H1 (cell line): ENCODE measurements at regions not wholly inside any gene's neighbourhood (a gene's known extent, or its start where the extent isn't known, plus 50 kb on each side); places are given as distances from the start of the nearest gene placed in this dataset.

Experiments used
- CTCF ChIA-PET: fragments of 300-600 bp; sonication (Branson Sonifier 250); formaldehyde crosslinking; loops from one replicate; lab custom pipeline; 2021; ENCODE audit not compliant: partially characterized antibody; lab: Charles Lee
- POLR2A ChIA-PET: fragments of 300-600 bp; sonication (Branson Sonifier 250); formaldehyde crosslinking; loops from one replicate; lab custom pipeline; 2021; ENCODE audit warnings: inconsistent platforms; ENCODE audit not compliant: partially characterized antibody; lab: Charles Lee
- DNase-seq, 2 experiments: peaks; one replicate each; pipeline versions ENCODE4 v3.0.0 to v3.0.0-alpha.2; 2010 to 2022; ENCODE audit warnings: low spot score in 2 of 2, low read depth in 1 of 2, mixed read lengths in 1 of 2
- FAIRE-seq: peaks from 2 replicates; lab custom pipeline; 2011; peaks lifted over from hg19 to GRCh38; lab: Jason Lieb, UNC
- H2AFZ ChIP-seq: 2 replicates; pipeline ENCODE4 v1.8.1; 2012; ENCODE audit warnings: low read length, inconsistent platforms
- H2AK5ac ChIP-seq: 2 replicates; pipeline ENCODE4 v1.6.1; 2013; ENCODE audit warnings: low read depth, low read length
- H2BK120ac ChIP-seq: replicated peaks from 2 replicates; pipeline ENCODE3; 2013; ENCODE audit warnings: low read depth, low read length, inconsistent platforms
- H2BK12ac ChIP-seq: 2 replicates; pipeline ENCODE4 v1.6.1; 2013; ENCODE audit warnings: low read depth, low read length
- H2BK15ac ChIP-seq: 2 replicates; pipeline ENCODE4 v1.6.1; 2013; ENCODE audit warnings: low read length
- H2BK20ac ChIP-seq: 2 replicates; pipeline ENCODE4 v1.6.1; 2013; ENCODE audit warnings: low read length
- H2BK5ac ChIP-seq: 2 replicates; pipeline ENCODE4 v1.6.1; 2013; ENCODE audit warnings: low read depth, low read length
- H3K14ac ChIP-seq: 2 replicates; pipeline ENCODE4 v1.6.1; 2013; ENCODE audit warnings: inconsistent platforms; ENCODE audit not compliant: insufficient read length
- H3K18ac ChIP-seq: 2 replicates; pipeline ENCODE4 v1.6.1; 2013; ENCODE audit warnings: low read length; ENCODE audit errors: extremely low read depth
- H3K23ac ChIP-seq: 2 replicates; pipeline ENCODE4 v1.6.1; 2013; ENCODE audit warnings: inconsistent platforms; ENCODE audit not compliant: insufficient read length
- H3K23me2 ChIP-seq: 2 replicates; pipeline ENCODE4 v1.6.1; 2013; ENCODE audit warnings: low read depth, low read length
- H3K27ac ChIP-seq: 2 replicates; pipeline ENCODE4 v1.6.1; 2011; ENCODE audit warnings: low read depth, low read length, inconsistent platforms
- H3K27me3 ChIP-seq, 4 experiments: replicated peaks in 1 of 4; 1 replicate in 1 of 4; 2 replicates in 3 of 4; pipeline versions ENCODE4 v1.6.1 to v1.8.1; 2011 to 2013; ENCODE audit warnings: low read length in 3 of 4, mild to moderate bottlenecking in 3 of 4, inconsistent platforms in 2 of 4, mixed read lengths in 2 of 4, moderate library complexity in 1 of 4; ENCODE audit not compliant: control insufficient read depth in 3 of 4, insufficient read depth in 3 of 4; ENCODE audit errors: extremely low read depth in 1 of 4
- H3K36me3 ChIP-seq, 4 experiments: 2 replicates each; pipeline versions ENCODE4 v1.6.1 to v1.8.1; 2011 to 2013; ENCODE audit warnings: mild to moderate bottlenecking in 4 of 4, low read length in 3 of 4, moderate library complexity in 2 of 4, control low read depth in 1 of 4, inconsistent platforms in 1 of 4; ENCODE audit not compliant: insufficient read depth in 4 of 4, control insufficient read depth in 2 of 4
- H3K4ac ChIP-seq: replicated peaks from 2 replicates; pipeline ENCODE3; 2013; ENCODE audit warnings: low read length, low read depth, mixed read lengths, inconsistent platforms; ENCODE audit not compliant: insufficient read length
- H3K4me1 ChIP-seq, 4 experiments: replicated peaks in 1 of 4; 1 replicate in 1 of 4; 2 replicates in 3 of 4; pipeline versions ENCODE4 v1.6.1 to v1.8.1; 2011 to 2013; ENCODE audit warnings: low read length in 3 of 4, inconsistent platforms in 2 of 4, mixed read lengths in 1 of 4; ENCODE audit not compliant: insufficient read depth in 4 of 4, control insufficient read depth in 3 of 4
- H3K4me2 ChIP-seq, 2 experiments: 2 replicates each; pipeline versions ENCODE4 v1.6.1 to v1.8.1; 2011 to 2013; ENCODE audit warnings: low read depth in 2 of 2, low read length in 2 of 2, control low read depth in 1 of 2, inconsistent platforms in 1 of 2, mild to moderate bottlenecking in 1 of 2; ENCODE audit not compliant: insufficient read depth in 1 of 2
- H3K4me3 ChIP-seq, 4 experiments: fragments of 200-600, 300-600 bp in 1 of 4; sonication (generic), shearing (Covaris generic), sonication (Bioruptor Twin) in 1 of 4; 2 replicates each; pipeline versions ENCODE4 v1.5.1 to v1.8.1; 2011 to 2016; ENCODE audit warnings: low read length in 4 of 4, low read depth in 3 of 4, control low read depth in 2 of 4, inconsistent platforms in 2 of 4, mild to moderate bottlenecking in 2 of 4, mixed read lengths in 1 of 4, moderate library complexity in 1 of 4; ENCODE audit not compliant: insufficient read depth in 2 of 4; ENCODE audit errors: extremely low read depth in 1 of 4
- H3K56ac ChIP-seq: replicated peaks from 2 replicates; pipeline ENCODE3; 2013; ENCODE audit warnings: low read depth, mild to moderate bottlenecking, mixed read lengths, low read length, inconsistent platforms; ENCODE audit not compliant: insufficient read length
- H3K79me1 ChIP-seq: 2 replicates; pipeline ENCODE4 v1.6.1; 2013; ENCODE audit warnings: low read depth, low read length, control low read depth
- H3K79me2 ChIP-seq, 2 experiments: 2 replicates each; pipeline versions ENCODE4 v1.6.1 to v1.8.1; 2012 to 2013; ENCODE audit warnings: low read length in 2 of 2, mild to moderate bottlenecking in 2 of 2, inconsistent platforms in 1 of 2; ENCODE audit not compliant: insufficient read depth in 2 of 2, control insufficient read depth in 1 of 2
- H3K9ac ChIP-seq, 4 experiments: replicated peaks in 1 of 4; 1 replicate in 1 of 4; 2 replicates in 3 of 4; pipeline versions ENCODE4 v1.6.1 to v1.8.1; 2011 to 2013; ENCODE audit warnings: low read depth in 3 of 4, low read length in 3 of 4, control low read depth in 2 of 4, mild to moderate bottlenecking in 2 of 4, moderate library complexity in 2 of 4, inconsistent platforms in 1 of 4; ENCODE audit errors: extremely low read depth in 1 of 4
- H3K9me3 ChIP-seq, 2 experiments: 2 replicates each; pipeline versions ENCODE4 v1.6.1 to v1.8.1; 2012 to 2013; ENCODE audit warnings: mild to moderate bottlenecking in 2 of 2, moderate library complexity in 2 of 2, control low read depth in 1 of 2, inconsistent platforms in 1 of 2, low read depth in 1 of 2, low read length in 1 of 2, mixed read lengths in 1 of 2; ENCODE audit not compliant: insufficient read depth in 2 of 2
- H4K20me1 ChIP-seq, 2 experiments: replicated peaks in 1 of 2; 2 replicates each; pipeline versions ENCODE3 to v1.8.1; 2011 to 2013; ENCODE audit warnings: inconsistent platforms in 2 of 2, low read length in 2 of 2, mild to moderate bottlenecking in 1 of 2; ENCODE audit not compliant: insufficient read depth in 2 of 2, control insufficient read depth in 1 of 2
- H4K5ac ChIP-seq: 2 replicates; pipeline ENCODE4 v1.6.1; 2013; ENCODE audit warnings: low read length, low read depth, mixed read lengths, inconsistent platforms; ENCODE audit not compliant: insufficient read length
- H4K8ac ChIP-seq: 2 replicates; pipeline ENCODE4 v1.8.0; 2013; ENCODE audit warnings: mild to moderate bottlenecking, moderate library complexity, low read length, inconsistent platforms; ENCODE audit not compliant: insufficient read depth; ENCODE audit errors: extremely low read depth
- H4K91ac ChIP-seq: replicated peaks from 2 replicates; pipeline ENCODE3; 2013; ENCODE audit warnings: low read length, mixed read lengths, inconsistent platforms; ENCODE audit not compliant: insufficient read length
- ATF3 ChIP-seq: IDR thresholded peaks from 2 replicates; pipeline ENCODE4 v1.6.1; 2011; ENCODE audit warnings: low read depth, mild to moderate bottlenecking, low read length; ENCODE audit not compliant: insufficient read depth
- CBX5 ChIP-seq: fragments of 300-800, 300-1000 bp; sonication (generic); IDR thresholded peaks from 2 replicates; pipeline ENCODE4 v1.7.1; 2016; ENCODE audit warnings: antibody characterized with exemption, low read length, low read depth
- CREB1 ChIP-seq: IDR thresholded peaks from 2 replicates; pipeline ENCODE4 v1.6.1; 2012; ENCODE audit warnings: inconsistent platforms
- EP300 ChIP-seq, 2 experiments: IDR thresholded peaks; 1 replicate in 1 of 2; 2 replicates in 1 of 2; pipeline ENCODE4 v1.6.1; 2011 to 2012; ENCODE audit warnings: low read depth in 2 of 2, low read length in 2 of 2, mild to moderate bottlenecking in 2 of 2, borderline replicate concordance in 1 of 2, inconsistent platforms in 1 of 2, moderate library complexity in 1 of 2
- KDM5A ChIP-seq: fragments of 200-600 bp; IDR thresholded peaks from 2 replicates; pipeline ENCODE4 v1.7.1; 2012; ENCODE audit warnings: mild to moderate bottlenecking, low read length, inconsistent platforms, mixed read lengths
- PHF8 ChIP-seq: fragments of 200-600 bp; sonication (generic); conservative IDR thresholded peaks from 2 replicates; pipeline ENCODE4 v1.7.1; 2012; ENCODE audit warnings: low read depth, mild to moderate bottlenecking, inconsistent platforms, low read length, moderate library complexity
- WGBS, 2 experiments: shearing (Covaris generic) in 1 of 2; methylation state at CpG; one replicate each; pipeline versions ENCODE4 v1.1.6 to v1.1.7; 2013 to 2015; ENCODE audit warnings: low lambda C conversion rate in 2 of 2, mixed read lengths in 2 of 2, inconsistent platforms in 1 of 2, low coverage in 1 of 2, missing lambda C conversion rate in 1 of 2; ENCODE audit not compliant: insufficient replicate concordance in 2 of 2, insufficient coverage in 1 of 2, insufficient read length in 1 of 2; ENCODE audit errors: extremely low coverage in 1 of 2, missing lambda C conversion rate in 1 of 2; 5-methylcytosine and 5-hydroxymethylcytosine counted together

GRCh38 chr15:85852969-85853368 lies 58.2 kb upstream of the KLHL25 start:
- Histone ChIP-seq H2BK15ac (no peak overlapping the region), H4K20me1 (no peaks in the 10 kb centered on the region), H3K9ac (no peak overlapping the region), H4K5ac (no peak overlapping the region), H2AK5ac (no peak overlapping the region), H3K27me3 (no peaks in the 10 kb centered on the region), H3K9me3 (no peaks in the 10 kb centered on the region), H3K14ac (no peak overlapping the region), H3K56ac (no peak overlapping the region), H3K4me2 (no peak overlapping the region), H2BK20ac (no peak overlapping the region), H4K91ac (no peak overlapping the region), H2BK120ac (no peak overlapping the region), H4K8ac (no peak overlapping the region), H2BK5ac (no peak overlapping the region), H2AFZ (no peak overlapping the region), H2BK12ac (no peak overlapping the region), H3K23ac (no peak overlapping the region), H3K79me1 (no peaks in the 10 kb centered on the region), H3K4ac (no peak overlapping the region), H3K4me3 (no peak overlapping the region), H3K79me2 (no peaks in the 10 kb centered on the region), H3K27ac (no peak overlapping the region), H3K4me1 (no peaks in the 10 kb centered on the region), H3K18ac (no peak overlapping the region), H3K23me2 (no peaks in the 10 kb centered on the region), H3K36me3 (no peaks in the 10 kb centered on the region)
- FAIRE-seq (no peak), DNase-seq (no peak)
- ChIA-PET POLR2A (no interaction called here), CTCF (interaction anchor here (0.6 to 2.3 kb wide), 5 partner anchors 11 to 365 kb away, joined by 3 to 8 read pairs (median 3); no protein-coding TSS in a partner anchor)
- 81% methylated on average over 3 of the region's 3 CpGs; no CpG with 5 or more reads in 1 of the 2 experiments for WGBS, 2 experiments
- TF ChIP-seq KDM5A (no peak), EP300 (IDR thresholded peaks at IDR 0.05; ENCODE audit: borderline replicate concordance in 1 of 2, low read depth in 2 of 2, low read length in 2 of 2) (no peak), ATF3 (no peak), CBX5 (no peak), CREB1 (no peak), PHF8 (no peak)
